GM12878 (cell line): ENCODE measurements at regions not wholly inside any gene's neighbourhood (a gene's known extent, or its start where the extent isn't known, plus 50 kb on each side); places are given as distances from the start of the nearest gene placed in this dataset.

Experiments used
- ATAC-seq: fragments of 200-7000 bp; cut with Tn5 transposase; 3 replicates; pipeline ENCODE4 v1.9.1; 2020; ENCODE audit warnings: mild to moderate bottlenecking, moderate library complexity
- BruUV-seq: library from RNA; stranded (reverse); fragments of 400-500 nt; replicated peaks from 2 replicates; lab custom pipeline; 2021; lab: Mats Ljungman, UMichigan
- CTCF ChIA-PET: fragments of 300-600 bp; sonication (Branson Sonifier 250); formaldehyde crosslinking; extraction: SDS; loops from one replicate; lab custom pipeline; 2021; ENCODE audit warnings: inconsistent platforms; lab: Yijun Ruan, JAX
- POLR2A ChIA-PET: fragments of 350-600 bp; formaldehyde crosslinking; extraction: SDS; loops from one replicate; lab custom pipeline; 2021; ENCODE audit warnings: inconsistent platforms; lab: Charles Lee
- RAD21 ChIA-PET: fragments of 300-600 bp; sonication (Branson Sonifier 250); formaldehyde crosslinking; loops from one replicate; lab custom pipeline; 2023; ENCODE audit warnings: antibody characterized with exemption; ENCODE audit not compliant: unreplicated experiment; lab: Charles Lee
- SMC1A ChIA-PET: fragments of 300-600 bp; sonication (Branson Sonifier 250); formaldehyde crosslinking; loops from one replicate; lab custom pipeline; 2023; ENCODE audit not compliant: unreplicated experiment, uncharacterized antibody; lab: Charles Lee
- DNase-seq: peaks from one replicate; pipeline ENCODE4 v3.0.0-alpha.2; 2011; ENCODE audit warnings: low read depth, low spot score
- FAIRE-seq: peaks from 3 replicates; lab custom pipeline; 2011; peaks lifted over from hg19 to GRCh38; lab: Jason Lieb, UNC
- H2AFZ ChIP-seq: 2 replicates; pipeline ENCODE4 v1.6.0; 2011; ENCODE audit warnings: low read depth, low read length, control low read depth; ENCODE audit not compliant: control insufficient read depth
- H3K27ac ChIP-seq: 2 replicates; pipeline ENCODE4 v1.5.1; 2011; ENCODE audit warnings: control low read depth; ENCODE audit not compliant: control insufficient read depth, insufficient read depth
- H3K27me3 ChIP-seq, 2 experiments: replicated peaks in 1 of 2; 2 replicates each; pipeline versions ENCODE4 v1.6.0 to v1.6.1; 2011; ENCODE audit warnings: low read length in 1 of 2; ENCODE audit not compliant: control insufficient read depth in 2 of 2, insufficient read depth in 2 of 2
- H3K36me3 ChIP-seq, 2 experiments: 2 replicates each; pipeline ENCODE4 v1.5.1; 2011; ENCODE audit warnings: low read length in 1 of 2; ENCODE audit not compliant: control insufficient read depth in 2 of 2, insufficient read depth in 2 of 2
- H3K4me1 ChIP-seq: 2 replicates; pipeline ENCODE4 v1.6.1; 2011; ENCODE audit warnings: mild to moderate bottlenecking, low read length, moderate library complexity, mixed read lengths; ENCODE audit not compliant: control insufficient read depth, insufficient read depth
- H3K4me2 ChIP-seq: 2 replicates; pipeline ENCODE4 v1.6.0; 2011; ENCODE audit warnings: control low read depth; ENCODE audit not compliant: control insufficient read depth, insufficient read depth
- H3K4me3 ChIP-seq: fragments of 200-600 bp; sonication (generic); 2 replicates; pipeline ENCODE4 v1.5.1; 2016
- H3K79me2 ChIP-seq: 2 replicates; pipeline ENCODE4 v1.6.0; 2011; ENCODE audit warnings: low read length; ENCODE audit not compliant: control insufficient read depth, insufficient read depth
- H3K9ac ChIP-seq: 2 replicates; pipeline ENCODE4 v1.8.0; 2011; ENCODE audit warnings: low read length, control low read depth, mixed read lengths; ENCODE audit not compliant: control insufficient read depth, insufficient read depth
- H3K9me3 ChIP-seq: replicated peaks from 3 replicates; pipeline ENCODE4 v1.5.1; 2011; ENCODE audit warnings: mild to moderate bottlenecking, low read length; ENCODE audit not compliant: control insufficient read depth, insufficient read depth
- H4K20me1 ChIP-seq: 2 replicates; pipeline ENCODE4 v1.6.0; 2011; ENCODE audit not compliant: control insufficient read depth, insufficient read depth
- CBX5 ChIP-seq: sonication (generic); IDR thresholded peaks from 2 replicates; pipeline ENCODE4 v1.6.1; 2016; ENCODE audit warnings: low read depth, moderate library complexity, mild to moderate bottlenecking, inconsistent platforms
- HDAC2 ChIP-seq: fragments of 200-600 bp; sonication (generic); IDR thresholded peaks from 2 replicates; pipeline ENCODE4 v1.6.1; 2017
- IRF4 ChIP-seq: IDR thresholded peaks from 2 replicates; pipeline ENCODE4 v1.6.1; 2011; ENCODE audit warnings: low read depth, low read length
- JUNB ChIP-seq: IDR thresholded peaks from 2 replicates; pipeline ENCODE4 v1.6.1; 2016; ENCODE audit warnings: antibody characterized with exemption, mild to moderate bottlenecking
- JUND ChIP-seq: IDR thresholded peaks from 2 replicates; pipeline ENCODE4 v1.6.1; 2012; ENCODE audit warnings: low read depth, mild to moderate bottlenecking, low read length, improper control_type of control experiment, moderate library complexity
- LARP7 ChIP-seq: fragments of 450-650 bp; IDR thresholded peaks from 2 replicates; pipeline ENCODE4 v1.6.1; 2017; ENCODE audit warnings: mild to moderate bottlenecking
- MEF2A ChIP-seq: IDR thresholded peaks from 2 replicates; pipeline ENCODE4 v1.6.1; 2011; ENCODE audit warnings: low read depth, mild to moderate bottlenecking, low read length, moderate library complexity; ENCODE audit not compliant: insufficient read depth
- NFIC ChIP-seq: IDR thresholded peaks from 2 replicates; pipeline ENCODE4 v1.6.1; 2012; ENCODE audit warnings: low read depth, mild to moderate bottlenecking, inconsistent platforms, low read length, moderate library complexity
- POLR2A ChIP-seq: IDR thresholded peaks from 2 replicates; pipeline ENCODE4 v1.6.1; 2011; ENCODE audit warnings: low read depth, mild to moderate bottlenecking, low read length
- RAD21 ChIP-seq: IDR thresholded peaks from 2 replicates; pipeline ENCODE4 v1.6.1; 2011; ENCODE audit warnings: mild to moderate bottlenecking, low read depth, low read length, moderate library complexity; ENCODE audit not compliant: insufficient read depth
- RB1 ChIP-seq: fragments of 450-650 bp; formaldehyde crosslinking; IDR thresholded peaks from 2 replicates; pipeline ENCODE4 v1.6.1; 2017; ENCODE audit warnings: mild to moderate bottlenecking, borderline replicate concordance
- RELA ChIP-seq: fragments of 450-650 bp; IDR thresholded peaks from 2 replicates; pipeline ENCODE4 v1.8.0; 2014; ENCODE audit warnings: borderline replicate concordance; ENCODE audit not compliant: partially characterized antibody
- SMARCA5 ChIP-seq: fragments of 450-650 bp; IDR thresholded peaks from 2 replicates; pipeline ENCODE4 v1.6.1; 2017; ENCODE audit warnings: mild to moderate bottlenecking
- SMC3 ChIP-seq: IDR thresholded peaks from 2 replicates; pipeline ENCODE4 v1.6.1; 2011; ENCODE audit warnings: low read length, improper control_type of control experiment, borderline replicate concordance
- ZNF217 ChIP-seq: fragments of 450-650 bp; IDR thresholded peaks from 2 replicates; pipeline ENCODE4 v1.6.1; 2017; ENCODE audit warnings: antibody characterized with exemption, mild to moderate bottlenecking
- in situ Hi-C: fragments of 300-500 bp; cut with MboI; formaldehyde crosslinking; loops from 9 replicates; pipeline ENCODE4 v1.14.3; 2018; ENCODE audit warnings: mixed read lengths
- intact Hi-C: fragments of 100-400 bp; cut with micrococcal nuclease; formaldehyde crosslinking; loops from one replicate; pipeline ENCODE4 v1.14.2; 2022; ENCODE audit not compliant: unreplicated experiment
- TF ChIP-seq, protein P1 (sequence below): IDR thresholded peaks from 2 replicates; pipeline ENCODE4 v1.6.1; 2012; ENCODE audit warnings: low read depth, low read length, improper control_type of control experiment
- TF ChIP-seq, protein P2 (sequence below): fragments of 450-650 bp; IDR thresholded peaks from 2 replicates; pipeline ENCODE4 v1.6.1; 2016; ENCODE audit warnings: mild to moderate bottlenecking
- TF ChIP-seq, protein P3 (sequence below): IDR thresholded peaks from 2 replicates; pipeline ENCODE4 v1.6.1; 2011; ENCODE audit warnings: borderline replicate concordance, low read depth, mild to moderate bottlenecking, moderate library complexity, mixed read lengths, low read length; ENCODE audit not compliant: insufficient read depth; ENCODE audit errors: extremely low read length
- TF ChIP-seq, protein P4 (sequence below): fragments of 450-650 bp; formaldehyde crosslinking; IDR thresholded peaks from 2 replicates; pipeline ENCODE4 v1.5.0; 2022; ENCODE audit warnings: mild to moderate bottlenecking, missing genetic modification characterization

DNA sequence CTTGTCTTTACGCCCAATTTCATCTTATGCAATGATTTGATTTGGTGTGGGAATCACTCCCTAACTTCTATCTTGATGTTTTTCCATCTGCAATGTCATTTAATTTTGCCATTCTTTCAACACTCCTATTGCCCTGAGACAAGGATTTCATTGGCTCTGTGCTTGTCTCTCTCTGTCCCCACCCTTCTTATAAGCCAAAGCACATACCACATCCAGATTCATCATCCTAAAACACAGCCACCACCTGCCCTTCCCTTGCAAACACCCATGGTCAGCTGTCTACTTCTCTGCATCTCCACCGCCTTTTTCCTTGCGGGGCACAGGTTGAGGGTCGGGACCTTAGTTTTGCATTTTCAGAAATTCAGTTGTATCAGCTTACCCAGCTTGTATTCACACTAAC is 225.8 kb upstream of the SOX21 start (continued):
- TF ChIP-seq, protein P1, sequence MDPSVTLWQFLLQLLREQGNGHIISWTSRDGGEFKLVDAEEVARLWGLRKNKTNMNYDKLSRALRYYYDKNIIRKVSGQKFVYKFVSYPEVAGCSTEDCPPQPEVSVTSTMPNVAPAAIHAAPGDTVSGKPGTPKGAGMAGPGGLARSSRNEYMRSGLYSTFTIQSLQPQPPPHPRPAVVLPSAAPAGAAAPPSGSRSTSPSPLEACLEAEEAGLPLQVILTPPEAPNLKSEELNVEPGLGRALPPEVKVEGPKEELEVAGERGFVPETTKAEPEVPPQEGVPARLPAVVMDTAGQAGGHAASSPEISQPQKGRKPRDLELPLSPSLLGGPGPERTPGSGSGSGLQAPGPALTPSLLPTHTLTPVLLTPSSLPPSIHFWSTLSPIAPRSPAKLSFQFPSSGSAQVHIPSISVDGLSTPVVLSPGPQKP = no peak
- TF ChIP-seq, protein P2, sequence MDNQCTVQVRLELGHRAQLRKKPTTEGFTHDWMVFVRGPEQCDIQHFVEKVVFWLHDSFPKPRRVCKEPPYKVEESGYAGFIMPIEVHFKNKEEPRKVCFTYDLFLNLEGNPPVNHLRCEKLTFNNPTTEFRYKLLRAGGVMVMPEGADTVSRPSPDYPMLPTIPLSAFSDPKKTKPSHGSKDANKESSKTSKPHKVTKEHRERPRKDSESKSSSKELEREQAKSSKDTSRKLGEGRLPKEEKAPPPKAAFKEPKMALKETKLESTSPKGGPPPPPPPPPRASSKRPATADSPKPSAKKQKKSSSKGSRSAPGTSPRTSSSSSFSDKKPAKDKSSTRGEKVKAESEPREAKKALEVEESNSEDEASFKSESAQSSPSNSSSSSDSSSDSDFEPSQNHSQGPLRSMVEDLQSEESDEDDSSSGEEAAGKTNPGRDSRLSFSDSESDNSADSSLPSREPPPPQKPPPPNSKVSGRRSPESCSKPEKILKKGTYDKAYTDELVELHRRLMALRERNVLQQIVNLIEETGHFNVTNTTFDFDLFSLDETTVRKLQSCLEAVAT = no peak
- TF ChIP-seq CBX5 (no peak), SMC3 (no peak)

DNA sequence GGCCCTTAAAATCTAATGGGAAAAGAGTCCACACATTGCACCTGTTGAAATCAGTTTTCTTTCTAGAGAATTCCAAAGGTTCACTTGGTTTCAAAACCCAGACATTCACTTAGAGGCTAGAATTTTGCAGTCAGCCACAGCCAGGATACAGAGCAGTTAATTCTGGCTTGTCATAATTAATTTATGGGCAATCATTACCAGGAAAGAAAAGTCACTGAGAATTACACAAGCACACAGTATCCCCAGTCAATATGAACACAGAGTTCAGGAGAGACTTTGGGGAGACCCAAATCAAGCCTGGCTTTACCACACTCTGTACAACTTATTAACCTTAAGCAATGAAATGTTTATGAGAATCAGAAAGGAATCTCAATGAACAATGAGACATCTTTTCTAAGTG is 224.3 kb upstream of the SOX21 start:
- in situ Hi-C loops = no loop called here
- Histone ChIP-seq H3K27ac (no peak overlapping the region), H3K9ac (no peak overlapping the region), H3K4me2 (no peak overlapping the region), H4K20me1 (no peaks in the 10 kb centered on the region), H2AFZ (no peak overlapping the region), H3K4me1 (no peaks in the 10 kb centered on the region), H3K4me3 (no peak overlapping the region), H3K27me3 (peaks cover 0 to 2% of the 10 kb centered on the region in 2 experiments; a peak in 1 of 4 replicates), H3K9me3 (no peaks in the 10 kb centered on the region; the same call in 2 of the 3 replicates), H3K79me2 (no peaks in the 10 kb centered on the region), H3K36me3 (no peaks in the 10 kb centered on the region)
- ChIA-PET CTCF (no interaction called here), SMC1A (no interaction called here), RAD21 (no interaction called here), POLR2A (no interaction called here)
- intact Hi-C loops = no loop called here
- TF ChIP-seq POLR2A = no peak
- no peak for TF ChIP-seq NFIC
- TF ChIP-seq LARP7 = no peak
- TF ChIP-seq JUNB = no peak
- TF ChIP-seq, protein P3, sequence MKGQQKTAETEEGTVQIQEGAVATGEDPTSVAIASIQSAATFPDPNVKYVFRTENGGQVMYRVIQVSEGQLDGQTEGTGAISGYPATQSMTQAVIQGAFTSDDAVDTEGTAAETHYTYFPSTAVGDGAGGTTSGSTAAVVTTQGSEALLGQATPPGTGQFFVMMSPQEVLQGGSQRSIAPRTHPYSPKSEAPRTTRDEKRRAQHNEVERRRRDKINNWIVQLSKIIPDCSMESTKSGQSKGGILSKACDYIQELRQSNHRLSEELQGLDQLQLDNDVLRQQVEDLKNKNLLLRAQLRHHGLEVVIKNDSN = no peak
- TF ChIP-seq RAD21 = no peak
- no peak for TF ChIP-seq SMARCA5
- TF ChIP-seq, protein P4, sequence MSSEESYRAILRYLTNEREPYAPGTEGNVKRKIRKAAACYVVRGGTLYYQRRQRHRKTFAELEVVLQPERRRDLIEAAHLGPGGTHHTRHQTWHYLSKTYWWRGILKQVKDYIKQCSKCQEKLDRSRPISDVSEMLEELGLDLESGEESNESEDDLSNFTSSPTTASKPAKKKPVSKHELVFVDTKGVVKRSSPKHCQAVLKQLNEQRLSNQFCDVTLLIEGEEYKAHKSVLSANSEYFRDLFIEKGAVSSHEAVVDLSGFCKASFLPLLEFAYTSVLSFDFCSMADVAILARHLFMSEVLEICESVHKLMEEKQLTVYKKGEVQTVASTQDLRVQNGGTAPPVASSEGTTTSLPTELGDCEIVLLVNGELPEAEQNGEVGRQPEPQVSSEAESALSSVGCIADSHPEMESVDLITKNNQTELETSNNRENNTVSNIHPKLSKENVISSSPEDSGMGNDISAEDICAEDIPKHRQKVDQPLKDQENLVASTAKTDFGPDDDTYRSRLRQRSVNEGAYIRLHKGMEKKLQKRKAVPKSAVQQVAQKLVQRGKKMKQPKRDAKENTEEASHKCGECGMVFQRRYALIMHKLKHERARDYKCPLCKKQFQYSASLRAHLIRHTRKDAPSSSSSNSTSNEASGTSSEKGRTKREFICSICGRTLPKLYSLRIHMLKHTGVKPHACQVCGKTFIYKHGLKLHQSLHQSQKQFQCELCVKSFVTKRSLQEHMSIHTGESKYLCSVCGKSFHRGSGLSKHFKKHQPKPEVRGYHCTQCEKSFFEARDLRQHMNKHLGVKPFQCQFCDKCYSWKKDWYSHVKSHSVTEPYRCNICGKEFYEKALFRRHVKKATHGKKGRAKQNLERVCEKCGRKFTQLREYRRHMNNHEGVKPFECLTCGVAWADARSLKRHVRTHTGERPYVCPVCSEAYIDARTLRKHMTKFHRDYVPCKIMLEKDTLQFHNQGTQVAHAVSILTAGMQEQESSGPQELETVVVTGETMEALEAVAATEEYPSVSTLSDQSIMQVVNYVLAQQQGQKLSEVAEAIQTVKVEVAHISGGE = no peak
- no peak for TF ChIP-seq IRF4
- no peak for TF ChIP-seq SMC3
- no peak for TF ChIP-seq MEF2A
- no peak for TF ChIP-seq RB1
- TF ChIP-seq HDAC2 = no peak
- no peak for TF ChIP-seq RELA
- TF ChIP-seq JUND = no peak
- no peak for TF ChIP-seq ZNF217
- no TSS peak for BruUV-seq
- no peak for DNase-seq
- no peak for ATAC-seq
- no peak for FAIRE-seq
